PC-9 (cell line): ENCODE measurements at regions not wholly inside any gene's neighbourhood (a gene's known extent, or its start where the extent isn't known, plus 50 kb on each side); places are given as distances from the start of the nearest gene placed in this dataset.

Experiments
- BruUV-seq: library from RNA; stranded (reverse); fragments of 400-500 nt; replicated peaks from 2 replicates; lab custom pipeline; 2021; lab: Mats Ljungman, UMichigan
- CTCF ChIA-PET: fragments of 300-600 bp; sonication (Branson Sonifier 250); formaldehyde crosslinking; loops from one replicate; lab custom pipeline; 2022; ENCODE audit warnings: antibody characterized with exemption; lab: Charles Lee
- POLR2A ChIA-PET: fragments of 300-600 bp; sonication (Branson Sonifier 250); formaldehyde crosslinking; loops from one replicate; lab custom pipeline; 2022; ENCODE audit warnings: antibody characterized with exemption; ENCODE audit not compliant: unreplicated experiment; lab: Charles Lee
- DNase-seq, 2 experiments: peaks; one replicate each; pipeline versions ENCODE4 v3.0.0 to v3.0.0-alpha.2; 2015 to 2022; ENCODE audit warnings: mixed read lengths in 1 of 2
- H2AFZ ChIP-seq: fragments of 200-600 bp; sonication (generic); 2 replicates; pipeline ENCODE4 v1.8.1; 2017; ENCODE audit warnings: antibody characterized with exemption
- H3F3A ChIP-seq: fragments of 200-600 bp; sonication (generic); 2 replicates; pipeline ENCODE4 v1.8.1; 2017; ENCODE audit warnings: antibody characterized with exemption, mild to moderate bottlenecking, low read depth; ENCODE audit not compliant: insufficient read depth
- H3K27ac ChIP-seq: fragments of 200-600 bp; sonication (generic); 2 replicates; pipeline ENCODE4 v1.6.1; 2016; ENCODE audit warnings: mixed run types
- H3K27me3 ChIP-seq: fragments of 200-600 bp; sonication (generic); 2 replicates; pipeline ENCODE4 v1.6.1; 2016; ENCODE audit warnings: low read depth, mixed run types; ENCODE audit not compliant: insufficient read depth
- H3K36me3 ChIP-seq: fragments of 200-600 bp; sonication (generic); 2 replicates; pipeline ENCODE4 v1.6.1; 2016; ENCODE audit warnings: low read depth, mixed run types
- H3K4me1 ChIP-seq: fragments of 200-600 bp; sonication (generic); replicated peaks from 2 replicates; pipeline ENCODE4 v1.6.1; 2016; ENCODE audit warnings: mixed run types; ENCODE audit not compliant: insufficient read depth
- H3K4me2 ChIP-seq: fragments of 200-600 bp; sonication (generic); 2 replicates; pipeline ENCODE4 v1.6.1; 2017; ENCODE audit warnings: mixed run types
- H3K4me3 ChIP-seq: fragments of 200-600 bp; sonication (generic); 2 replicates; pipeline ENCODE4 v1.6.1; 2016; ENCODE audit warnings: mixed run types
- H3K79me2 ChIP-seq: fragments of 200-600 bp; sonication (generic); 2 replicates; pipeline ENCODE4 v1.6.1; 2017; ENCODE audit warnings: low read depth, mixed run types
- H3K9me2 ChIP-seq: fragments of 200-600 bp; sonication (generic); 2 replicates; pipeline ENCODE4 v1.8.1; 2017; ENCODE audit warnings: mild to moderate bottlenecking; ENCODE audit not compliant: insufficient read depth
- H3K9me3 ChIP-seq: fragments of 200-600 bp; sonication (generic); 2 replicates; pipeline ENCODE4 v1.8.1; 2016; ENCODE audit warnings: low read depth; ENCODE audit not compliant: insufficient read depth
- H4K20me1 ChIP-seq: fragments of 200-600 bp; sonication (generic); 2 replicates; pipeline ENCODE4 v1.8.1; 2017; ENCODE audit not compliant: insufficient read depth
- EZH2 ChIP-seq: fragments of 200-600 bp; sonication (generic); IDR thresholded peaks from 2 replicates; pipeline ENCODE4 v1.8.0; 2017; ENCODE audit warnings: antibody characterized with exemption, low read depth
- intact Hi-C: fragments of 100-400 bp; cut with micrococcal nuclease; formaldehyde crosslinking; loops from one replicate; pipeline ENCODE4 v1.10.0; 2022; ENCODE audit not compliant: unreplicated experiment
- TF ChIP-seq, protein P1 (sequence below): fragments of 200-600 bp; sonication (generic); conservative IDR thresholded peaks from 2 replicates; pipeline ENCODE4 v1.6.1; 2017; ENCODE audit warnings: mixed run types, antibody characterized with exemption, mild to moderate bottlenecking, moderate library complexity

- no peaks in the 10 kb centered on the region for H4K20me1 ChIP-seq
- intact Hi-C loops: no loop called here
- peak; percentile 32 to 77 for DNase-seq
- H3K27me3 ChIP-seq: no peaks in the 10 kb centered on the region
- no peak overlapping the region for H3K4me3 ChIP-seq
- H2AFZ ChIP-seq: 0 out of 2 replicates have a peak overlapping the region, but pooled peaks have one; percentile 43
- no peaks in the 10 kb centered on the region for H3K79me2 ChIP-seq
- peaks cover 16% of the 10 kb centered on the region for H3K9me3 ChIP-seq
- POLR2A ChIA-PET: no interaction called here
- peaks cover 5% of the 10 kb centered on the region; the same call in 1 of the 2 replicates for H3F3A ChIP-seq
- H3K4me1 ChIP-seq: peaks cover 25% of the 10 kb centered on the region
- CTCF ChIA-PET: no interaction called here
- H3K36me3 ChIP-seq: 0 out of 2 replicates have a peak, but pooled peaks cover 10% of the 10 kb centered on the region
- BruUV-seq: TSS peak; percentile 98
- no peaks in the 10 kb centered on the region for H3K9me2 ChIP-seq
- H3K4me2 ChIP-seq: no peak overlapping the region
- H3K27ac ChIP-seq: peak overlapping the region; percentile 80
- TF ChIP-seq, protein P1, sequence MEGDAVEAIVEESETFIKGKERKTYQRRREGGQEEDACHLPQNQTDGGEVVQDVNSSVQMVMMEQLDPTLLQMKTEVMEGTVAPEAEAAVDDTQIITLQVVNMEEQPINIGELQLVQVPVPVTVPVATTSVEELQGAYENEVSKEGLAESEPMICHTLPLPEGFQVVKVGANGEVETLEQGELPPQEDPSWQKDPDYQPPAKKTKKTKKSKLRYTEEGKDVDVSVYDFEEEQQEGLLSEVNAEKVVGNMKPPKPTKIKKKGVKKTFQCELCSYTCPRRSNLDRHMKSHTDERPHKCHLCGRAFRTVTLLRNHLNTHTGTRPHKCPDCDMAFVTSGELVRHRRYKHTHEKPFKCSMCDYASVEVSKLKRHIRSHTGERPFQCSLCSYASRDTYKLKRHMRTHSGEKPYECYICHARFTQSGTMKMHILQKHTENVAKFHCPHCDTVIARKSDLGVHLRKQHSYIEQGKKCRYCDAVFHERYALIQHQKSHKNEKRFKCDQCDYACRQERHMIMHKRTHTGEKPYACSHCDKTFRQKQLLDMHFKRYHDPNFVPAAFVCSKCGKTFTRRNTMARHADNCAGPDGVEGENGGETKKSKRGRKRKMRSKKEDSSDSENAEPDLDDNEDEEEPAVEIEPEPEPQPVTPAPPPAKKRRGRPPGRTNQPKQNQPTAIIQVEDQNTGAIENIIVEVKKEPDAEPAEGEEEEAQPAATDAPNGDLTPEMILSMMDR: no peak
- no peak for TF ChIP-seq EZH2
Observed at GRCh38 chr15:95557226-95558046, 773.1 kb upstream of the NR2F2 start.

- no peak overlapping the region for H3K4me2 ChIP-seq
Observed at GRCh38 chr15:95558131-95558530, 772.4 kb upstream of the NR2F2 start.

DNA sequence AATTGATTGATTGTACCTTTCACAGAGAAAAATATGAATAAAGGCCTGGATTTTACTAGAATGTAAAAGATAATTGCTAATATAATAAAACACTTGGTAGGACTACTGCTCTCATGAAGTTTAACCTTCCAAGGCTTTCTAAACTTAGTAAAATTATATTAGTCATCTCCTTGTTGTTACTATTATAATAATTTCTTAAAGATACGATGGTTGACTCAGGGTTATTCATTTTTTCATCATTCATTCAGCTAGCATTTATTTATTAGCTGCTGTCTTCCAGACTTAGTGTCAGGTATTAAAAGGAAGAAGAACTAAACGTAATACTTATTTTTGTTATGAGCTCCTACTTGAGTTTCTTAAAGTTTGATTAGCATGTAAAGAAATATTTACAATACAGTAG is 771.6 kb upstream of the NR2F2 start:
- Histone ChIP-seq H3K4me1 (peaks cover 35% of the 10 kb centered on the region), H3K27me3 (no peaks in the 10 kb centered on the region), H3K79me2 (no peaks in the 10 kb centered on the region), H3F3A (peaks cover 5% of the 10 kb centered on the region; the same call in 1 of the 2 replicates), H4K20me1 (no peaks in the 10 kb centered on the region), H3K36me3 (0 out of 2 replicates have a peak, but pooled peaks cover 10% of the 10 kb centered on the region), H3K4me2 (no peak overlapping the region), H2AFZ (no peak overlapping the region), H3K9me2 (no peaks in the 10 kb centered on the region), H3K4me3 (no peak overlapping the region), H3K9me3 (peaks cover 16% of the 10 kb centered on the region), H3K27ac (peak overlapping the region; percentile 82)
- CTCF ChIA-PET: no interaction called here
- no peak for DNase-seq
- TF ChIP-seq EZH2: no peak
- TF ChIP-seq, protein P1: no peak
- intact Hi-C loops: no loop called here
- no TSS peak for BruUV-seq
- POLR2A ChIA-PET: no interaction called here

More at GRCh38 chr15:95558131-95558530, 772.4 kb upstream of the NR2F2 start:
- Histone ChIP-seq H3K27ac (peak overlapping the region; percentile 80), H3K27me3 (no peaks in the 10 kb centered on the region), H3K4me1 (peaks cover 27% of the 10 kb centered on the region), H3K9me2 (no peaks in the 10 kb centered on the region), H4K20me1 (no peaks in the 10 kb centered on the region), H2AFZ (peak overlapping the region; percentile 62; the same call in 1 of the 2 replicates), H3K36me3 (0 out of 2 replicates have a peak, but pooled peaks cover 10% of the 10 kb centered on the region), H3F3A (peaks cover 5% of the 10 kb centered on the region; the same call in 1 of the 2 replicates), H3K4me3 (no peak overlapping the region), H3K9me3 (peaks cover 16% of the 10 kb centered on the region), H3K79me2 (no peaks in the 10 kb centered on the region)
- TF ChIP-seq, protein P1: no peak
- TF ChIP-seq EZH2: no peak
- BruUV-seq: no TSS peak
- no peak for DNase-seq
- ChIA-PET POLR2A (no interaction called here), CTCF (no interaction called here)
- intact Hi-C loops: no loop called here
